Kidney epithelial cell (primary cell): ENCODE measurements at regions not wholly inside any gene's neighbourhood (a gene's known extent, or its start where the extent isn't known, plus 50 kb on each side); places are given as distances from the start of the nearest gene placed in this dataset.
A peak's percentile ranks its signal among the peaks of the same experiment; 100 is the strongest.

Experiments used
- DNase-seq: peaks from one replicate; pipeline ENCODE4 v3.0.0-alpha.2; 2010; ENCODE audit warnings: low read depth
- H3K27me3 ChIP-seq: 2 replicates; pipeline ENCODE4 v1.6.0; 2011; ENCODE audit warnings: low read length; ENCODE audit not compliant: control insufficient read depth, insufficient read depth
- H3K36me3 ChIP-seq: 2 replicates; pipeline ENCODE4 v1.5.1; 2011; ENCODE audit warnings: low read length; ENCODE audit not compliant: control insufficient read depth, insufficient read depth
- H3K4me3 ChIP-seq: 2 replicates; pipeline ENCODE4 v1.5.1; 2011; ENCODE audit warnings: low read depth, mild to moderate bottlenecking, control low read depth, low read length
- TF ChIP-seq, protein P1 (sequence below): IDR thresholded peaks from 2 replicates; pipeline ENCODE4 v1.5.1; 2011; ENCODE audit warnings: mild to moderate bottlenecking, moderate library complexity, low read length, control low read depth, inconsistent platforms; ENCODE audit not compliant: insufficient read depth, poor library complexity, severe bottlenecking

DNA sequence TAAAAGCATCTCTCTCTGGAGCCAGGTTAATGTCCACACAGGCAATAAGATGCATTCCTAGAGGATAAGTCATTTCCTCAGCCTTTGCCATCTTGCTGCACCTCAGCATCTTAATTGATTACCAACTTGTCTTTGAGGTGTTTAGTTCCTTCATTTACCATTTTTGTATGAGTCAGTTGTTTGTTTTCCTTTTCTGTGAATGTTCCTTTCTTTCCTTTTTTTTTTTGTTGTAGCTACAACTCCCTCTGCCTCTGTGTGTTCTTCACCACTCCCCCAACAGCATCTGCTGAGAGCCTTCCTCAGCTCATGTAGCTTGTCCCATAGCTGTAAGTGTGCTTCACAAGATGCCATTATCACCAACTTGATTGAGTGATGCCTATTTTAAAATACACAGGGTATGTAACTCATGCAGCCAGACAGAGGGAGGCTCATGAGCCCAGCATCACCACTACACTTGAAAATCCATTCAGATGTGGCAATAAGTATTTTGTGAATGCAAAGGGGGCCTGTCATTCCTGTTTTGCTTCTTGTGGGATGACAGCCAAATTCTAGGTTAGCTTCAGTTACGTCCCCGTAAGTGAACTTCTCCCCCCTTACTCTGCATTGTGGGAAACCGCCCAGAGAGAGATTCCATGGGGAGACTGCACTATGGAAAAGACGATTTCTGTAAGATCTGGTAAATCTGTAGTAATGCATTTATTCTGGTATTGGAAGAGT is 315.9 kb upstream of the ZEB2 start:
- no peaks in the 10 kb centered on the region for H3K36me3 ChIP-seq
- peak; percentile 44 for DNase-seq
- TF ChIP-seq, protein P1, sequence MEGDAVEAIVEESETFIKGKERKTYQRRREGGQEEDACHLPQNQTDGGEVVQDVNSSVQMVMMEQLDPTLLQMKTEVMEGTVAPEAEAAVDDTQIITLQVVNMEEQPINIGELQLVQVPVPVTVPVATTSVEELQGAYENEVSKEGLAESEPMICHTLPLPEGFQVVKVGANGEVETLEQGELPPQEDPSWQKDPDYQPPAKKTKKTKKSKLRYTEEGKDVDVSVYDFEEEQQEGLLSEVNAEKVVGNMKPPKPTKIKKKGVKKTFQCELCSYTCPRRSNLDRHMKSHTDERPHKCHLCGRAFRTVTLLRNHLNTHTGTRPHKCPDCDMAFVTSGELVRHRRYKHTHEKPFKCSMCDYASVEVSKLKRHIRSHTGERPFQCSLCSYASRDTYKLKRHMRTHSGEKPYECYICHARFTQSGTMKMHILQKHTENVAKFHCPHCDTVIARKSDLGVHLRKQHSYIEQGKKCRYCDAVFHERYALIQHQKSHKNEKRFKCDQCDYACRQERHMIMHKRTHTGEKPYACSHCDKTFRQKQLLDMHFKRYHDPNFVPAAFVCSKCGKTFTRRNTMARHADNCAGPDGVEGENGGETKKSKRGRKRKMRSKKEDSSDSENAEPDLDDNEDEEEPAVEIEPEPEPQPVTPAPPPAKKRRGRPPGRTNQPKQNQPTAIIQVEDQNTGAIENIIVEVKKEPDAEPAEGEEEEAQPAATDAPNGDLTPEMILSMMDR, result no peak
- no peak overlapping the region for H3K4me3 ChIP-seq
- no peaks in the 10 kb centered on the region for H3K27me3 ChIP-seq

- TF ChIP-seq, protein P1, result no peak
- H3K4me3 ChIP-seq, result peak overlapping the region; percentile 4
- DNase-seq, result no peak
- H3K27me3 ChIP-seq, result no peaks in the 10 kb centered on the region
- no peaks in the 10 kb centered on the region for H3K36me3 ChIP-seq
Measured at GRCh38 chr2:144834998-144835633, 315.2 kb upstream of the ZEB2 start.

- TF ChIP-seq, protein P1, result no peak
- Histone ChIP-seq H3K27me3 (no peaks in the 10 kb centered on the region), H3K36me3 (no peaks in the 10 kb centered on the region), H3K4me3 (no peak overlapping the region)
- DNase-seq, result no peak
Measured at GRCh38 chr2:144834363-144834762, 314.4 kb upstream of the ZEB2 start.

DNA sequence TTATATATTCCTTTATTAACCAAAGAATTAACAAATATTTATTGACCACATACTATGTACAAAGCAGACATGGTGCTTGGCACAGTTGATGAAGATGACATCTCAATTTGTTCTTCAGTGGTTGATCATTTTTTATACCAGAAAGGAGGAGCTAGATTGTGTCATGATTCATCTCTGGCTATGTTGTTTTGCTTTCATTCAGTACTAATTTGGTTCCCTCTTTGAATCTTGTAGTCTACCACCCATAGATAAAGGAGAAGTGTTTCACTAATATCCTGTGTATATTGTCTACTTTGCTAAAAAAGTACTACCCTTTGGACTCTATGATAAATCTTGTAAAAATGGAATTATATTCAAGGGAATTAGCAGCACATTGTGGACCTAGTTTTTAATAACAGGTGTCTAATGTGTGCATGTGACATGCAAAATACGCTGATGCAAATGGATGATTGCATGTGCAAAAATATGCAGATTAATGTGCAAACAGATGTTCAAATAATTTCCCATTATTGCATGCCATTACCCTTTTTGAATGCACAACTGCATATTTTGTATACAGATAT is 313.2 kb upstream of the ZEB2 start:
- H3K36me3 ChIP-seq, result no peaks in the 10 kb centered on the region
- DNase-seq, result no peak
- H3K4me3 ChIP-seq, result no peak overlapping the region
- no peaks in the 10 kb centered on the region for H3K27me3 ChIP-seq
- TF ChIP-seq, protein P1, result no peak

DNA sequence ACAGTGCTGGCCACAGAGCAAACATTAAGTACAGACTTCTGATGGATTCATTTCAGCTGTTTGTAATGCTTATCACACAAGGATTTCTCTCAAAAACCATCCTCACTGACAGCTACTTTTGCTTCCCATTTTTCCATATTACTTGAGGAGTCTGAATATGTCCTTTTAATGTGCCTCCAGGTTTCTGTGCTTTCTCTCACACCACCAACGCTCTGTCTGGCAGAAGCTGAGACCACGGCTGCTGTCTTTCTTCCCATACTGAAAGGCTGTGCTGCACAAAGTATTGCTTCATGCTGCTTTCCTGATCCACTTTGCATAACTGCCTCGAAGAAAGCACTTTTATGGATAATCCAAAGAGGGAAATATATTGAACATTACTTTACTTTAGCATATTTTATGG is 312.1 kb upstream of the ZEB2 start:
- no peaks in the 10 kb centered on the region for H3K27me3 ChIP-seq

More for the DNA sequence above, 312.1 kb upstream of the ZEB2 start:
- TF ChIP-seq, protein P1, result no peak
- Histone ChIP-seq H3K4me3 (no peak overlapping the region), H3K36me3 (no peaks in the 10 kb centered on the region)
- no peak for DNase-seq
